DND-41 (cell line): ENCODE measurements at regions not wholly inside any gene's neighbourhood (a gene's known extent, or its start where the extent isn't known, plus 50 kb on each side); places are given as distances from the start of the nearest gene placed in this dataset.
"Not testable (repeated sequence)": the region's sequence is repeated elsewhere in the genome, so short reads cannot be mapped to it uniquely, and the experiment has no call there.

Experiments used
- ATAC-seq: fragments of 200-7000 bp; cut with Tn5 transposase; 3 replicates; pipeline ENCODE4 v1.9.1; 2021; ENCODE audit warnings: low read depth; ENCODE audit not compliant: insufficient read depth
- DNase-seq: peaks from one replicate; pipeline ENCODE4 v3.0.0-alpha.2; 2020
- H2AFZ ChIP-seq: 2 replicates; pipeline ENCODE4 v1.6.0; 2012; ENCODE audit warnings: low read depth, low read length
- H3K27ac ChIP-seq: 2 replicates; pipeline ENCODE4 v1.5.1; 2012; ENCODE audit warnings: low read length, inconsistent platforms
- H3K27me3 ChIP-seq: fragments of 200-600 bp; sonication (generic); 2 replicates; pipeline ENCODE4 v1.6.0; 2012; ENCODE audit warnings: low read length, mild to moderate bottlenecking, inconsistent platforms; ENCODE audit not compliant: insufficient read depth, poor library complexity
- H3K36me3 ChIP-seq: 2 replicates; pipeline ENCODE4 v1.5.1; 2012; ENCODE audit warnings: low read length, inconsistent platforms; ENCODE audit not compliant: insufficient read depth
- H3K4me1 ChIP-seq: 2 replicates; pipeline ENCODE4 v1.5.1; 2012; ENCODE audit warnings: mild to moderate bottlenecking, low read length; ENCODE audit not compliant: insufficient read depth
- H3K4me2 ChIP-seq: 2 replicates; pipeline ENCODE4 v1.6.0; 2012; ENCODE audit warnings: mild to moderate bottlenecking, moderate library complexity, low read length, inconsistent platforms; ENCODE audit not compliant: insufficient read depth
- H3K4me3 ChIP-seq, 2 experiments: fragments of 200-600 bp in 1 of 2; shearing (Covaris generic) in 1 of 2; 2 replicates each; pipeline ENCODE4 v1.5.1; 2012 to 2016; ENCODE audit warnings: inconsistent platforms in 2 of 2, low read length in 2 of 2, mild to moderate bottlenecking in 2 of 2, low read depth in 1 of 2, moderate library complexity in 1 of 2
- H3K79me2 ChIP-seq: 2 replicates; pipeline ENCODE4 v1.6.0; 2012; ENCODE audit warnings: low read length, inconsistent platforms; ENCODE audit not compliant: insufficient read depth
- H3K9ac ChIP-seq: 2 replicates; pipeline ENCODE4 v1.6.0; 2012; ENCODE audit warnings: low read depth, mild to moderate bottlenecking, inconsistent platforms, low read length, moderate library complexity
- H3K9me3 ChIP-seq: 2 replicates; pipeline ENCODE4 v1.5.1; 2012; ENCODE audit warnings: low read length, moderate library complexity, mild to moderate bottlenecking, inconsistent platforms; ENCODE audit not compliant: insufficient read depth, severe bottlenecking
- H4K20me1 ChIP-seq: 2 replicates; pipeline ENCODE4 v1.6.0; 2012; ENCODE audit warnings: low read length; ENCODE audit not compliant: insufficient read depth
- CTCF ChIP-seq: IDR thresholded peaks from 2 replicates; pipeline ENCODE4 v1.5.1; 2012; ENCODE audit warnings: borderline replicate concordance, low read length, moderate library complexity, mild to moderate bottlenecking; ENCODE audit not compliant: poor library complexity, severe bottlenecking; ENCODE audit errors: extremely low read depth
- EZH2 ChIP-seq: IDR thresholded peaks from 3 replicates; pipeline ENCODE4 v1.6.1; 2012; ENCODE audit warnings: borderline replicate concordance, low read depth, mild to moderate bottlenecking, moderate library complexity, low read length, inconsistent platforms; ENCODE audit not compliant: severe bottlenecking

- Histone ChIP-seq H3K9ac (no peak overlapping the region), H3K4me2 (no peak overlapping the region), H3K27me3 (no peaks in the 10 kb centered on the region), H4K20me1 (no peaks in the 10 kb centered on the region), H3K36me3 (no peaks in the 10 kb centered on the region), H2AFZ (no peak overlapping the region), H3K79me2 (no peaks in the 10 kb centered on the region), H3K9me3 (peaks cover 13% of the 10 kb centered on the region), H3K4me1 (no peaks in the 10 kb centered on the region), H3K4me3 (no peak overlapping the region), H3K27ac (no peak overlapping the region)
- no peak for TF ChIP-seq CTCF
- no peak for TF ChIP-seq EZH2
- no peak for DNase-seq
- ATAC-seq = no peak
These were observed 286.6 kb upstream of the SFSWAP start for GRCh38 chr12:131424270-131424669.

- Histone ChIP-seq H4K20me1 (no peaks in the 10 kb centered on the region), H3K4me2 (no peak overlapping the region), H3K27me3 (no peaks in the 10 kb centered on the region), H3K9me3 (peaks cover 13% of the 10 kb centered on the region), H3K4me3 (no peak overlapping the region), H3K36me3 (no peaks in the 10 kb centered on the region), H3K4me1 (no peaks in the 10 kb centered on the region), H3K27ac (no peak overlapping the region), H3K79me2 (no peaks in the 10 kb centered on the region), H2AFZ (no peak overlapping the region), H3K9ac (no peak overlapping the region)
- DNase-seq = no peak
- no peak for ATAC-seq
- no peak for TF ChIP-seq EZH2
- no peak for TF ChIP-seq CTCF
These were observed 285.5 kb upstream of the SFSWAP start for GRCh38 chr12:131425112-131426075.

- H3K4me1 ChIP-seq = no peaks in the 10 kb centered on the region
- no peaks in the 10 kb centered on the region for H3K27me3 ChIP-seq
- no peak overlapping the region for H3K4me2 ChIP-seq
- H3K4me3 ChIP-seq = no peak overlapping the region
- H3K9me3 ChIP-seq = peaks cover 13% of the 10 kb centered on the region
- no peak overlapping the region for H2AFZ ChIP-seq
- H3K36me3 ChIP-seq = no peaks in the 10 kb centered on the region
- no peaks in the 10 kb centered on the region for H3K79me2 ChIP-seq
- no peak overlapping the region for H3K27ac ChIP-seq
- DNase-seq (no peak), ATAC-seq (no peak)
- H4K20me1 ChIP-seq = no peaks in the 10 kb centered on the region
- TF ChIP-seq EZH2 (no peak), CTCF (no peak)
- no peak overlapping the region for H3K9ac ChIP-seq
These were observed 282.7 kb upstream of the SFSWAP start for GRCh38 chr12:131428091-131428685.

- H3K4me3 ChIP-seq, H3K4me1 ChIP-seq, H2AFZ ChIP-seq, H3K36me3 ChIP-seq, H3K27me3 ChIP-seq, H3K9me3 ChIP-seq, H3K79me2 ChIP-seq, DNase-seq, H3K4me2 ChIP-seq, H4K20me1 ChIP-seq, H3K27ac ChIP-seq, H3K9ac ChIP-seq, ATAC-seq: not testable (repeated sequence)
These were observed 281.7 kb upstream of the SFSWAP start for GRCh38 chr12:131429221-131429620.

GRCh38 chr12:131429697-131430096 lies 281.2 kb upstream of the SFSWAP start:
- not testable (repeated sequence) for H3K27ac ChIP-seq, H4K20me1 ChIP-seq, H3K4me1 ChIP-seq, H3K9ac ChIP-seq, H3K4me3 ChIP-seq, DNase-seq, H2AFZ ChIP-seq, H3K9me3 ChIP-seq, H3K27me3 ChIP-seq, H3K4me2 ChIP-seq, ATAC-seq, H3K36me3 ChIP-seq, H3K79me2 ChIP-seq
